ENCODE measurements at regions not wholly inside any gene's neighbourhood (a gene's known extent, or its start where the extent isn't known, plus 50 kb on each side); places are given as distances from the start of the nearest gene placed in this dataset.
"Not testable (repeated sequence)": the region's sequence is repeated elsewhere in the genome, so short reads cannot be mapped to it uniquely, and the experiment has no call there.

- no peak for DNase-seq
Measured at GRCh38 chrX:129161108-129161507, 362.2 kb downstream of the SMARCA1 start.

DNA sequence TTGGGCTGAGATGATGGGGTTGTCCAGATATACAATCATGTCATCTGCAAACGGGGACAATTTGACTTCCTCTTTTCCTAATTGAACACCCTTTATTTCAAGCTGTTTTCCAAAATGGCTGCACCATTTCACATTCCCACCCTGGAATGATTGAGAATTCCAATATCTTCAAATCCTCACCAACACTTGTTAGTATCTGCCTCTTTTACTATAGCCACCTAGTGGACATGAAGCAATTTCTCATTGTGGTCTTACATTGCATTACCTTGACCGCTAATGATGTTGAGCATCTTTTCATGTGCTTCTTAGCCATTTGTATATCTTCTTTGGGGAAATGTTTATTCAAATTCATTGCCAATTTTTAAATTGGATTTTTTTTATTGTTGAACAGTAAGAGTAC, 364.8 kb downstream of the SMARCA1 start:
- no peak for DNase-seq

DNA sequence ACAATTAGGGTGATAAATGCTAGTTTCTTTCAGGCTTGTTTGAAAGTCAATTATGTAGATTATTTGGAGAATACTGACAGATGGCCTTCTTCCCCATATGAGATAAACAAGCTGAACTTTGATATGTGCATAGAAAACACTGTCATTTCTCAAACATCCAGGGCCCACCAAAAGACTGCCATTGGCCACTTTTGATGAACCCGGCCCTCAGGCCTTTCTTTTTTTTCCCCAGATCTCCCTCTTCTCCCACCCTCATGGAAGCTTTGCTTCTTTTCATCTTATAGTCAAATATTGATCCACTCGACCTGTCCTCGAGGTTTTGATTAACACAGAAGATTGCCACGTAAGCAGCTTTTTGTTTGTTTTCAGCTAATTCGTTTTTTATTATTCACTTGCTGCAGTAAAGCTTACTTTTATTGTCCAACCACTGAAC, 377.4 kb downstream of the SMARCA1 start:
- no peak for DNase-seq

DNA sequence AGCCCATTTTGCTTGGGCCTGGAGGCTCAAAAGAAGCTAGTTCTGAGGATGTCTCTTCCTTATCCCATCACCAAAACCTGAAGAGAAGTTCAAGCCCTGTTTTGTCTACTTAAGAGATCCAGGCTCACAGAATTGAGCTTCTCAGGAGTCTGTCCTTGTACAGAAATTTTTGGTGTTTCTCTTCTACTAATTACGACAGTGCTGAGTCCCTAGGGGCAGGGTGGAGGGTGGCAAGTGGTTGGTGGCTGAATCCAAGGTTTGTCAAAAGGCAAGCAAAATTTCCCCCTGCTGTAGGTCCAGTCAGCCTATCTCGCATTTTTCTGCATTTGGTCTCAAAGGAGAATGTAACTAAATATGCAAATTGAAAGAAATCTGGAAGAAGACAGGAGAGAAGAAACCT, 377.9 kb downstream of the SMARCA1 start:
- DNase-seq: no peak

GRCh38 chrX:129144172-129145038, 378.9 kb downstream of the SMARCA1 start:
- DNase-seq: no peak

- DNase-seq: no peak
Measured at GRCh38 chrX:129139837-129140598, 383.3 kb downstream of the SMARCA1 start.

DNA sequence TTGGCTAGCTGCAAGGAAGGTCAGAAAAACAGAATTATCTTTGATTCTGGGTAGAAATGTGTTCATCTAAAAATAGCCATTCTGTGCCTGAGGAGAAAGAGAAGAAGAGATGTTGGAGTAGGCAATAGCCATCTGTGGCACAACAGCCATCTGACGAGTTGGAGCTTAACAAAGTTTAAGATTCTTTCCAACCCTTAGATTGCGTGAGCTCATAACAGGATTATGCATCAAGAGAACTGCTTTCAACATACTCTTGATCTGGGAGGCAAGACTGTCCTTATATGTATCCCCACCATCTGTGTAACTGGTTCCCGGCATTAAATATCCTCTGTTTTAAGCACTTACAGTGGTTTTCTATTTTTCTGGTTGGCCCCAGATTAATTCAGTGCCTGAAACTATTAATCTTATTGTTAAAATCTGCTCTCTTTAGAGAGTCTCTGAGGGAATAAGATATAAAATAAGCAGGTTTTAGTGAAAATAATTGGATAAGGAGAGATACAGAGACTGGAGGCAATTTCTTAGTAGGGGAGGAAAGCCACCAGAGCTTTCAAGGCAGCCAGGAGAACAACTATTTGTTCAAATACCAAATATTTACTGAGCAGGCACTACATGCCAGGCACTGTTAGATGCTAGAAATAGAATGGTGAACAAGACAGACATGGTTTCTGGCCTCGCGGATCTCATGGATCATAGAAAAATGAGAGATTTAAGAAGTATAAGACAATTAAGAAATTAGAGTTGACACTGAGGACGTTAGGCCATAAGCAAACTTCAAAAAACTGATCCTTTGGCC, 398.0 kb downstream of the SMARCA1 start:
- no peak for DNase-seq

- no peak for DNase-seq
Measured at GRCh38 chrX:129123795-129124194, 399.5 kb downstream of the SMARCA1 start.

- DNase-seq: no peak
Measured at GRCh38 chrX:129116676-129117470, 406.4 kb downstream of the SMARCA1 start.

- no peak for DNase-seq
Measured at GRCh38 chrX:129115935-129116334, 407.4 kb downstream of the SMARCA1 start.

- DNase-seq: no peak
Measured at GRCh38 chrX:129115104-129115503, 408.2 kb downstream of the SMARCA1 start.

DNA sequence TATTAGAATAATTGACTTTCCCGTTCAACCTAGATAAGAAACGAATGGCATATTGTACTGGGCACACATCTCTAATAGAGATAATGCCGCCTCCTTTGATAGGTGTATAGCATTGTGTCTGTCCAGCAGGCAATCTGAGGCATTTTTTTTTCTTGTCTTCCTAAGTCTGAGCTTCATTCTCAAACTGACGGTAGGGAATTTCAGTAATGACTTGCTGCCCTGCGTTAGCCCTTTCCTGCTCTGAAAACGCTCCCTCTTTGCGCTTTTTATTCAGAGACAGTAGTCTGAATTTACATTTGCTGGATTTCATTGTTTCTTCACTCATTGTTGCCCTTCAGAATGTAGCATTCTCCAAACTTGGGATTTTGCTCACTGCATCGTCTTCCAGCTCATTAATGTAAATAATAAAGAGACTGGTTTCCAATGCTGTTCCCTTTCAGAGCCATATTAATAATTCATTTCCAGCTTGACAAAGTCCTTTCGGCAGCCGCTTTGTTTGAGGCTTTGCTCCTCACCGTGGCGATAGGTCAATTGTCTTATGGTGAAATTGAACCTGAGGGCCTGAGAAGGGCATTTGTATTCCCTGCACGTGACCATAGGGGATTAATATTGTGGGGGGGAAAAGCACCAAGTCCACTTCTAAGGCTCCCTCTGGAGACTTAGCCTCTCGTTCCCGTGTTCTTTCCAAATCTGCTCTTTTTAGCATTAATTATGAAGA, 412.1 kb downstream of the SMARCA1 start:
- DNase-seq: no peak

- no peak for DNase-seq
Measured at GRCh38 chrX:129108936-129109335, 414.4 kb downstream of the SMARCA1 start.

DNA sequence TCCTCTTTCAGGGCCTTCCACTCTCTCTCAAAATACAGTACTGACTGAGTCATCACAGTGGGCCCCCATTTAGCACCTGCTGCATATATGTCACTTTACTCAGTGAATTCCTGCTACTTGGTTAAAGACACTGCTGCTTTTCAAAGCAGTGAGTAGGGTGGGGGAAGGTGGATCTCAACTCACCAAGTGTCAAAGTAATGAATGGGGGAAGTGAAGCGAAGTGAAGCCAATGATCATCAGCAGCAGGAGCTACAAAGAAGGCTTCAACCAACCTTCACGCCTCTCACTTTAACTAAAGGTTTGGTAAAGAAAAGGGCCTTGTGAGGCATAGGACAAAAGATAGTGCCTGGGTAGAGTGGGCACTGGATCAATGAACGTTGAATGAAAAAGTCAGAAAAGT, 424.1 kb downstream of the SMARCA1 start:
- no peak for DNase-seq

DNA sequence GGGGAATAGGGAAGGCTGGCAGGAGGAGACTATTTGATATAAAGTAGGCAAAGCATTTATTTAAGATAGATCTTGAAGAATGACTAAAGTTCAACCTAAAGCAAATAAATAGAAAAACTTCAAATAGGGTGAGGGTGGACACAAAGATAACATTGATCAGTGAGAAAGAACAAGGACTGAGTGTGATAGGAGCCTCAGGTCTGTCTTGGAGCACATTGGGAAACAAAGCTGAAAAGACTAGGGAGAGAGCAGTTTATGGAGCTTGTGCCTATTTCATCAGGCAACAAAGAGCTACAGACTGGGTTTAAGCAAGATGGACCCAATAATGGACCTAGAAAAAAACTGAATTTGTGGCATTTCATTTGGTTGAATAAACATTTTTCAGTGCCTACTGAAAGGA, 425.6 kb downstream of the SMARCA1 start:
- DNase-seq: no peak

GRCh38 chrX:129093706-129094105, 429.6 kb downstream of the SMARCA1 start:
- no peak for DNase-seq

- no peak for DNase-seq
Measured at GRCh38 chrX:129092757-129093156, 430.5 kb downstream of the SMARCA1 start.

DNA sequence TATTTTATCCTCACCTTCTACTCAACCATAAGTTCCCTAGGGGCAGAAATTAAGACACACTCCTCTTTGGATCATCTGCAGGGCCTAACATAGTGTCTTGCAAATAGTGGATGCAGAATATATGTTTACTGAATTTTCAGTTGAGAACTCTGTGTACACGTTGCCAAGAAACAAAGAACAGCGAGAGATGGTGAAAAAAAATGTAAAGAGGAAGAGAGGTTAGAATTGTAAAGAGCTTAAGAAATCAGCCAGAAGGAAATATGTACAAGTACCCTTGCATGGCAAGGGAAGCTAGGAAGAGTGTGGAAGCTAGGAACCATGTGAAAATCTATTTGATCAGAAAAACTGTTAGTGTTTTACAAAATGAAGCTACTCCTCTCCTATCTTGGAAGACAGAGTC, 431.0 kb downstream of the SMARCA1 start:
- DNase-seq: no peak

DNA sequence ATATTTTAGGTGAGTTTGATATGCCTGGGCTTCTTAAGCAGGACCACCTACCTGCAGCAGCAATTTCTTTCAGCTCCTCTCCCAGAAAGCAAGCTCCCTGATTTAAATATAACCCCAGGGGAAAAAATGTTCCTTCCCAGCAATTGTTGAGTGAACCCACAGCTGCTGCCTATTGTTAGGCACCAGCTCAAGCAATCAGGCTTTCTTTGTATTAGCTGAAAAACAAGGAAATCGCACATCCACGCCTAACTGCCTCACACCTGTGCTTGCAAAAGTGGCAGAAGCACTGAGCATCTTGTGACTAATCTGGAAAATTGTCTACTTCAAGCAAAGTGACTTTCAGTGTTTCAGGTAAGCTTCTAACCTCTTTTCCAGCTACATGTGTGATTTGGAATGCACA, 432.2 kb downstream of the SMARCA1 start:
- no peak for DNase-seq

GRCh38 chrX:129086802-129087201, 436.5 kb downstream of the SMARCA1 start:
- DNase-seq: no peak

- not testable (repeated sequence) for DNase-seq
Measured at GRCh38 chrX:129084291-129084690, 439.0 kb downstream of the SMARCA1 start.
